SK-N-SH (cell line): ENCODE measurements at regions not wholly inside any gene's neighbourhood (a gene's known extent, or its start where the extent isn't known, plus 50 kb on each side); places are given as distances from the start of the nearest gene placed in this dataset.

Source experiments
- CTCF ChIA-PET: fragments of 300-600, 350-600 bp; formaldehyde crosslinking; extraction: SDS; loops from one replicate; lab custom pipeline; 2021; lab: Yijun Ruan, JAX
- POLR2A ChIA-PET: fragments of 350-600 bp; sonication (Branson Sonifier 250); formaldehyde crosslinking; extraction: SDS; loops from one replicate; lab custom pipeline; 2020; ENCODE audit warnings: antibody characterized with exemption, inconsistent platforms; lab: Yijun Ruan, JAX
- DNase-seq: peaks from one replicate; pipeline ENCODE4 v3.0.0; 2012
- H2AFZ ChIP-seq: fragments of 200-600 bp; sonication (generic); 2 replicates; pipeline ENCODE4 v1.8.1; 2016; ENCODE audit warnings: antibody characterized with exemption, mild to moderate bottlenecking, low read depth
- H3F3A ChIP-seq: fragments of 200-600 bp; sonication (generic); replicated peaks from 2 replicates; pipeline ENCODE3; 2016; ENCODE audit warnings: antibody characterized with exemption, mild to moderate bottlenecking; ENCODE audit not compliant: insufficient read depth
- H3K27ac ChIP-seq, 2 experiments: fragments of 200-500 bp in 1 of 2; fragments of 200-600 bp in 1 of 2; sonication (Bioruptor generic) in 1 of 2; sonication (generic), shearing (Covaris generic) in 1 of 2; 2 replicates each; pipeline versions ENCODE4 v1.5.1 to v1.6.1; 2014 to 2016; ENCODE audit warnings: low read depth in 2 of 2, inconsistent platforms in 1 of 2, low read length in 1 of 2, mild to moderate bottlenecking in 1 of 2, mixed read lengths in 1 of 2
- H3K27me3 ChIP-seq: fragments of 200-600 bp; sonication (generic), shearing (Covaris generic); 2 replicates; pipeline ENCODE4 v1.6.1; 2016; ENCODE audit warnings: mixed run types; ENCODE audit not compliant: insufficient read depth
- H3K36me3 ChIP-seq, 2 experiments: fragments of 200-500 bp in 1 of 2; fragments of 200-600 bp in 1 of 2; sonication (Bioruptor generic) in 1 of 2; sonication (generic) in 1 of 2; replicated peaks in 1 of 2; 2 replicates each; pipeline versions ENCODE3 to v1.5.1; 2014 to 2016; ENCODE audit warnings: low read length in 1 of 2, mild to moderate bottlenecking in 1 of 2; ENCODE audit not compliant: insufficient read depth in 2 of 2, control insufficient read depth in 1 of 2
- H3K4me1 ChIP-seq, 2 experiments: fragments of 200-500 bp in 1 of 2; fragments of 200-600 bp in 1 of 2; sonication (Bioruptor generic) in 1 of 2; sonication (generic), shearing (Covaris generic) in 1 of 2; 2 replicates each; pipeline versions ENCODE4 v1.5.1 to v1.6.1; 2014 to 2016; ENCODE audit warnings: low read depth in 1 of 2, low read length in 1 of 2, mixed run types in 1 of 2; ENCODE audit not compliant: insufficient read depth in 2 of 2, control insufficient read depth in 1 of 2
- H3K4me2 ChIP-seq: fragments of 200-600 bp; sonication (generic), shearing (Covaris generic); 2 replicates; pipeline ENCODE4 v1.6.1; 2017; ENCODE audit warnings: mixed run types
- H3K4me3 ChIP-seq, 2 experiments: fragments of 200-500 bp in 1 of 2; fragments of 200-600 bp in 1 of 2; sonication (Bioruptor generic) in 1 of 2; sonication (generic), shearing (Covaris generic) in 1 of 2; 2 replicates each; pipeline versions ENCODE4 v1.5.1 to v1.8.1; 2014 to 2016; ENCODE audit warnings: low read depth in 2 of 2, inconsistent platforms in 1 of 2, low read length in 1 of 2, mild to moderate bottlenecking in 1 of 2, mixed read lengths in 1 of 2, moderate library complexity in 1 of 2
- H3K79me2 ChIP-seq: fragments of 200-600 bp; sonication (generic); 2 replicates; pipeline ENCODE4 v1.8.1; 2017; ENCODE audit warnings: mild to moderate bottlenecking; ENCODE audit not compliant: insufficient read depth
- H3K9ac ChIP-seq: fragments of 200-600 bp; sonication (generic); 2 replicates; pipeline ENCODE4 v1.6.1; 2017; ENCODE audit warnings: mixed run types
- H3K9me2 ChIP-seq: fragments of 200-600 bp; sonication (generic); 2 replicates; pipeline ENCODE4 v1.6.1; 2017; ENCODE audit warnings: mixed run types
- H3K9me3 ChIP-seq: fragments of 200-600 bp; sonication (generic); 2 replicates; pipeline ENCODE4 v1.6.1; 2017; ENCODE audit warnings: mixed run types, mild to moderate bottlenecking, moderate library complexity
- H4K20me1 ChIP-seq: fragments of 200-600 bp; sonication (generic); 2 replicates; pipeline ENCODE4 v1.6.1; 2017; ENCODE audit warnings: mild to moderate bottlenecking, mixed run types; ENCODE audit not compliant: insufficient read depth
- CHD2 ChIP-seq: fragments of 150-350 bp; IDR thresholded peaks from 2 replicates; pipeline ENCODE4 v1.6.1; 2018; ENCODE audit warnings: low read length; ENCODE audit not compliant: partially characterized antibody
- EP300 ChIP-seq, 2 experiments: IDR thresholded peaks; 2 replicates each; pipeline versions ENCODE4 v1.4.0 to v1.6.1; 2012; ENCODE audit warnings: borderline replicate concordance in 1 of 2, low read depth in 1 of 2, low read length in 1 of 2
- FOSL2 ChIP-seq: IDR thresholded peaks from 2 replicates; pipeline ENCODE4 v1.4.0; 2012; ENCODE audit warnings: low read depth, mild to moderate bottlenecking, moderate library complexity, borderline replicate concordance
- FOXM1 ChIP-seq: IDR thresholded peaks from 2 replicates; pipeline ENCODE4 v1.4.0; 2012; ENCODE audit warnings: low read depth, mild to moderate bottlenecking
- GABPA ChIP-seq: IDR thresholded peaks from 2 replicates; pipeline ENCODE4 v1.4.0; 2012; ENCODE audit warnings: low read depth, mild to moderate bottlenecking
- IRF3 ChIP-seq: fragments of 150-350 bp; IDR thresholded peaks from 2 replicates; pipeline ENCODE4 v1.6.1; 2016; ENCODE audit warnings: mild to moderate bottlenecking, low read depth, low read length
- MAX ChIP-seq: IDR thresholded peaks from 2 replicates; pipeline ENCODE4 v1.4.0; 2012; ENCODE audit warnings: low read depth
- MEF2A ChIP-seq: IDR thresholded peaks from 2 replicates; pipeline ENCODE4 v1.4.0; 2012; ENCODE audit warnings: low read depth, borderline replicate concordance
- NFIC ChIP-seq: IDR thresholded peaks from 2 replicates; pipeline ENCODE4 v1.4.0; 2012; ENCODE audit warnings: borderline replicate concordance
- PBX3 ChIP-seq: IDR thresholded peaks from 2 replicates; pipeline ENCODE4; 2012
- POLR2AphosphoS5 ChIP-seq: IDR thresholded peaks from 2 replicates; pipeline ENCODE4 v1.6.1; 2012; ENCODE audit warnings: low read depth, low read length
- RAD21 ChIP-seq: IDR thresholded peaks from 2 replicates; pipeline ENCODE4 v1.6.1; 2012; ENCODE audit warnings: mild to moderate bottlenecking, low read length
- RCOR1 ChIP-seq: fragments of 150-350 bp; IDR thresholded peaks from 2 replicates; pipeline ENCODE4 v1.6.1; 2017; ENCODE audit warnings: antibody characterized with exemption, low read length
- RXRA ChIP-seq: IDR thresholded peaks from 2 replicates; pipeline ENCODE4 v1.4.0; 2012; ENCODE audit warnings: low read depth, mild to moderate bottlenecking, borderline replicate concordance
- TCF12 ChIP-seq: IDR thresholded peaks from 2 replicates; pipeline ENCODE4 v1.4.0; 2012
- TEAD4 ChIP-seq: IDR thresholded peaks from 2 replicates; pipeline ENCODE4 v1.4.0; 2012; ENCODE audit warnings: mild to moderate bottlenecking, borderline replicate concordance; ENCODE audit not compliant: insufficient read depth
- USF2 ChIP-seq: fragments of 150-350 bp; IDR thresholded peaks from 2 replicates; pipeline ENCODE4 v1.6.1; 2017; ENCODE audit warnings: antibody characterized with exemption, low read length, low read depth, borderline replicate concordance
- ZBTB33 ChIP-seq: IDR thresholded peaks from 2 replicates; pipeline ENCODE4 v1.4.0; 2012; ENCODE audit warnings: low read depth, borderline replicate concordance
- WGBS: methylation state at CpG from one replicate; pipeline ENCODE4 v1.1.6; 2017; ENCODE audit warnings: low lambda C conversion rate; 5-methylcytosine and 5-hydroxymethylcytosine counted together

GRCh38 chr10:123417414-123417813 is 248.7 kb upstream of the GPR26 start:
- no peak overlapping the region for H2AFZ ChIP-seq
- H3K9ac ChIP-seq: no peak overlapping the region
- 7% methylated on average over 2 of the region's 2 CpGs for WGBS
- H3K4me3 ChIP-seq: no peak overlapping the region
- no peaks in the 10 kb centered on the region for H3F3A ChIP-seq
- no peak overlapping the region for H3K27ac ChIP-seq
- POLR2A ChIA-PET: no interaction called here
- no peaks in the 10 kb centered on the region for H3K36me3 ChIP-seq
- H3K79me2 ChIP-seq: no peaks in the 10 kb centered on the region
- DNase-seq: no peak
- no peaks in the 10 kb centered on the region for H3K9me3 ChIP-seq
- H3K4me2 ChIP-seq: no peak overlapping the region
- H3K27me3 ChIP-seq: no peaks in the 10 kb centered on the region
- CTCF ChIA-PET: interaction anchor here (0.9 to 5.4 kb wide), 6 partner anchors 9 to 373 kb away, joined by 3 to 24 read pairs (median 4); no protein-coding TSS in a partner anchor
- no peaks in the 10 kb centered on the region for H3K4me1 ChIP-seq
- no peak for TF ChIP-seq FOSL2
- TF ChIP-seq USF2: no peak
- no peak for TF ChIP-seq ZBTB33
- TF ChIP-seq NFIC: no peak
- TF ChIP-seq CHD2: no peak
- no peak for TF ChIP-seq RAD21
- no peak for TF ChIP-seq POLR2AphosphoS5
- TF ChIP-seq RXRA: no peak
- TF ChIP-seq TEAD4: no peak
- no peak for TF ChIP-seq IRF3
- TF ChIP-seq MAX: no peak
- no peak for TF ChIP-seq GABPA
- TF ChIP-seq TCF12: no peak
- H4K20me1 ChIP-seq: no peaks in the 10 kb centered on the region
- no peaks in the 10 kb centered on the region for H3K9me2 ChIP-seq

GRCh38 chr10:123421461-123421860 is 244.7 kb upstream of the GPR26 start:
- H3K9me3 ChIP-seq: no peaks in the 10 kb centered on the region
- POLR2A ChIA-PET: no interaction called here
- no peaks in the 10 kb centered on the region for H3K27me3 ChIP-seq
- no peaks in the 10 kb centered on the region for H3K36me3 ChIP-seq
- H3K9ac ChIP-seq: no peak overlapping the region
- no peak overlapping the region for H3K4me2 ChIP-seq
- H3F3A ChIP-seq: no peaks in the 10 kb centered on the region
- DNase-seq: no peak
- H3K9me2 ChIP-seq: no peaks in the 10 kb centered on the region
- H3K4me1 ChIP-seq: no peaks in the 10 kb centered on the region
- no peak overlapping the region for H3K27ac ChIP-seq
- no peaks in the 10 kb centered on the region for H3K79me2 ChIP-seq
- CTCF ChIA-PET: no interaction called here
- H4K20me1 ChIP-seq: no peaks in the 10 kb centered on the region
- TF ChIP-seq TCF12 (no peak), RCOR1 (no peak), MEF2A (no peak), NFIC (no peak), EP300 (IDR thresholded peaks at IDR 0.05; ENCODE audit: borderline replicate concordance in 1 of 2, low read depth in 1 of 2, low read length in 1 of 2) (no peak), FOXM1 (no peak), PBX3 (no peak), CHD2 (no peak)
- no peak overlapping the region for H2AFZ ChIP-seq
- no peak overlapping the region for H3K4me3 ChIP-seq
- WGBS: 11% methylated on average over 1 of the region's 2 CpGs
